AG09319 (cell line): ENCODE measurements at regions not wholly inside any gene's neighbourhood (a gene's known extent, or its start where the extent isn't known, plus 50 kb on each side); places are given as distances from the start of the nearest gene placed in this dataset.

Experiments used
- DNase-seq: peaks from one replicate; pipeline ENCODE4 v3.0.0-alpha.2; 2010; ENCODE audit warnings: low read depth; ENCODE audit errors: extremely low read depth
- TF ChIP-seq, protein P1 (sequence below): IDR thresholded peaks from 2 replicates; pipeline ENCODE4 v1.5.1; 2011; ENCODE audit warnings: low read depth, mild to moderate bottlenecking, inconsistent platforms, low read length, moderate library complexity

DNA sequence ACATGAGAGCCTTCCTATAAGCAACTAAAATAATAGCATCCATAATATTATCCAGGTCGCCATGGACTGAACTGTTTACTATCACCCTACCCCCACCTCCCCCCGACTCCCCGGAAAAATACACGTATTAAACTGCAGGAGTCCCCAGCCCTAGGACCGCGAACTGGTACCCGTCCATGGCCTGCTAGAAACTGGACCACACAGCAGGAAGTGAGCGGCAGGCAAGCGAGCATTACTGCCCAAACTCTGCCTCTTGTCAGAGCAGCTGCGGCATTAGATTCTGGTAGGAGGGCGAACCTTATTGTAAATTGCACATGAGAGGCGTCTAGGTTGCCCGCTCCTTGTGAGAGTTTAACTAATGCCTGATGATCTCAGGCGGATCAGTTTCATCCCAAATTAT lies 405.8 kb upstream of the ADGRL3 start:
- TF ChIP-seq, protein P1, sequence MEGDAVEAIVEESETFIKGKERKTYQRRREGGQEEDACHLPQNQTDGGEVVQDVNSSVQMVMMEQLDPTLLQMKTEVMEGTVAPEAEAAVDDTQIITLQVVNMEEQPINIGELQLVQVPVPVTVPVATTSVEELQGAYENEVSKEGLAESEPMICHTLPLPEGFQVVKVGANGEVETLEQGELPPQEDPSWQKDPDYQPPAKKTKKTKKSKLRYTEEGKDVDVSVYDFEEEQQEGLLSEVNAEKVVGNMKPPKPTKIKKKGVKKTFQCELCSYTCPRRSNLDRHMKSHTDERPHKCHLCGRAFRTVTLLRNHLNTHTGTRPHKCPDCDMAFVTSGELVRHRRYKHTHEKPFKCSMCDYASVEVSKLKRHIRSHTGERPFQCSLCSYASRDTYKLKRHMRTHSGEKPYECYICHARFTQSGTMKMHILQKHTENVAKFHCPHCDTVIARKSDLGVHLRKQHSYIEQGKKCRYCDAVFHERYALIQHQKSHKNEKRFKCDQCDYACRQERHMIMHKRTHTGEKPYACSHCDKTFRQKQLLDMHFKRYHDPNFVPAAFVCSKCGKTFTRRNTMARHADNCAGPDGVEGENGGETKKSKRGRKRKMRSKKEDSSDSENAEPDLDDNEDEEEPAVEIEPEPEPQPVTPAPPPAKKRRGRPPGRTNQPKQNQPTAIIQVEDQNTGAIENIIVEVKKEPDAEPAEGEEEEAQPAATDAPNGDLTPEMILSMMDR = no peak
- DNase-seq = no peak

DNA sequence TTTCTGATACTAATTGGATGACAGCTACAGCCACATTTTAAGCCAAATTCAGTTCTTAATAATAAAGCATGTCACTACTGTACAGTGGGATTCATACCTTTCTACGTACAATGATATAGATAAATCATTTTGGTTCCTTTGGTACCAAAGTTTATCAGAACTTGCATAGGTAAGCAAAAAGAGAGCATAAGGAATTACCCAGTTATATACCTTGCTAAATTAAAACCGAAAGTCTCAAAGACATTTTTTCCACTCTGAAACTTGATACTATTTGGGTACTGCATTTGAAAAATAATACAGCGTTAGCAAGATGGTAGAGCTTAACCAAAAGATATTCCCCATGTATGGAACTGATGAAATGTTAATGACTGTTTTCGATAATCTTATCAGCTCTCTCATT lies 400.9 kb upstream of the ADGRL3 start:
- TF ChIP-seq, protein P1 = no peak
- DNase-seq = no peak

DNA sequence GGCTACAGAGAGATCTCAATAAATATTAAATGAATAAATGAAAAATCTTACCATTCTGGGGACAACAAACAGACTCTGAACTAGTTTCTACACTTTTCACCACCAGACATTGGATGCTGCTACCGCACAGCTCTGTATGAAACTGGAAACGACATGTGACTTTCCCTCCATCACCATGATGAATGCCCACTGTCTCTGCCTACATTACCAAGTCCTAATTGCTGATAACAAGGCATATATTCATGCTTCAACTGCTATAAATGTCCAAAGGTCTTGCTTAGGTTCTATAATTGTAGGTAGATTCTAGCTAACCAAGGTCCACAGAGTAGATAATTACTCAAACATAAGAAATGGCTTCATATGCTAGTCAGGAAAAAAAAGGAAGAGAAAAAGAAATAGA lies 399.4 kb upstream of the ADGRL3 start:
- no peak for DNase-seq
- TF ChIP-seq, protein P1 = no peak

DNA sequence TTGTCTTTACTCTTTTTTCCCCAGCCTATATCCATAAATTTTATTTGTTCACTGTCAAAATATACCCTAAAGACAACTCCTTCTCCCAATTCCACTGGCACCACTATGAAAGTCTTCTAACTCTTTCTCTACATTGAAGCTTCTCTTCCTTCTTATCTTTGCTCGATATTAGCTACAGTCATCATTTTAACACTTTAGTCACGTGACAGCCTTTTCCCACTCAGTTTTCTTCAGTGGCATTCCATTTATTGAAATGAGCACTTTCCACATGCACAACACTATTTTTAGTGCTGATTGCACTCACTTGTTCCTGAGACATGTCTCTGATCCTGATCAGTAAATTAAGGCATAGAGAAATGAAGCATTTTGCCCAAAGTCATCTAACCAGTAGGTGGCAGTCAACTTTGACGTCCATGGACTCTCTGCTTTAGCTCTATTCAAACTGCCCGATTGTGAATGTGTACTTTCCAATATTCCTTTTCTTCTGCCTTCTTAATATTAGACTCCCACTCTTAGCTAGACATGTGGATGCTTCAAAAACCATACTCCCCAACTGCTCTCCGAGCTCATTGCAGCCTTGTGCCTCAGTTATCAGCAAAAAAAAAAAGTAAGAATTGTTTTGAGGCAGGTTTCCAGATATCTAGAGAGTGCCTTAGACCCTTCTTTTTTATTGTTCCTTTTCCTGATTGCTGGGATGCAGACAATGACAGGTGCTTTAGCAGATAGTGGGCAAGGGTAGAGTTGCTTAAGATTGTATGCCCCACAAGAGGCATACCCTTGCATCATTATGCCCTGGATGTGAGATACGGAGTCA lies 394.4 kb upstream of the ADGRL3 start:
- no peak for DNase-seq
- TF ChIP-seq, protein P1 = no peak

DNA sequence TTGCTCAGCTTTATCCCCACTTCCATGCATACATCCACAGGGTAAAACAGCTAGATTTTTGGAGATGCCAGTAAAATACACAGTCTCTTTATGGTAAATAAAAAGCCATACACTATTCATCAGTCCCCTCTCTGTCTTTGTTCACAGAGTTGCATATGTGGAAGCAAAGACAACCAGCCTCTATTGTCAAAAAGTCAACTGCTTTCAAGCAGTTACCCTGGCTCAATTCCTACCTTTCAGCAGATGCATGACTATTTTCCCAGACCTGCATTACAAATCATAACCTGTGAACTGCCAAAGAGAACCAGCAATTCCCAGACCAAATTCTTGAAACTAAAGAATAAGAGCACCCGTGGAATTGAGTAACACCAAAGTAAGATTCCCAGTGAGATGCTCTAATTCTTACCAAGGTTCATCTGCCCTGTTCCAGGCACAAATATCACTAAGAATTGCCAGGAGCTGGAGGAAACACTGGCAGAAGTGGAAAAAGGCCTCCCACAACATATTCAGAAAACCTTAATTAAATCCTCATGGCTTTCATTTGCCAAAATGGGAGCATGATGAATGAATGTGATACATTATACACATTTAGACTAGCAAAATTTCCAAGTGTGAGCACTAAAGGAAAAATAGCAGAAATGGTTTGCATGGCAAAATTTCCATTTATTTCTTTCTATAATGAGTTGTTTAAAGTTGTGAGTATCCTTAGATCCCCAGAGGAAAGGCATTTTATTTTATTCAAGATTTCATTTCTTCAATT lies 391.2 kb upstream of the ADGRL3 start:
- no peak for DNase-seq
- TF ChIP-seq, protein P1 = no peak

DNA sequence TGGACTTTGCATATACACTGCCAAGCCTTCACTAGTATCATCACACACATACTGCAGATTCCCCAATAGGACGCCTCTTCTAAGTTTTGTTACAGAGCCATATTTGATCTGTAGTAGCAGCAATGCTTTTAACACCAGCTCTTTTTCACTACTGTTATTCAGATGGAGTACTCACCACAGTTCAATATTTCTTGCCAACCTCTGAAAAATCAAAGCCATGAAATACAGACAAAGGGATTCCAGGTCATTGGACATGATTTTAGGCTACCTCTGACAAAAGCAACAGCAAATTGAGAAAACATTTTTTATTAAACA lies 390.7 kb upstream of the ADGRL3 start:
- DNase-seq = no peak
- TF ChIP-seq, protein P1 = no peak

DNA sequence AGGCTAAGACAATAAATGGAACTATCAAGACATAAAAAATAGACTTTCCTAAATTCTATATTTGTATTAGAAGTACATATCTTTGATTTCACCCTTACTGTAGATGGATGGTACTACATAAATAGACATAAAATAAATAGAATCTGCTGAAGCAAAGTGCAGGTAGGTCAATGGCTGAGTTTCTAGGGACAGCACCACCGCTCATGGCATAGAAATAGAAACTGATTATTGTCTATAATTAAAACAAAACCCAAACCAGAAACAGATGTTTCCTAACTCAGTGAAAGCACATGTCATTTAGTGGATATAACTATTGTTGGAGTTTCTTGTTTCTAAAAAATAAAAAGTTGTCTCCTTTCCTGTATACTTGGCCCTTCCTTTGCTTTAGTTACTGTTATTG lies 387.3 kb upstream of the ADGRL3 start:
- no peak for DNase-seq
- TF ChIP-seq, protein P1 = no peak
